Colonic mucosa (tissue), 4 donors: ENCODE measurements at regions not wholly inside any gene's neighbourhood (a gene's known extent, or its start where the extent isn't known, plus 50 kb on each side); places are given as distances from the start of the nearest gene placed in this dataset.
"Not testable (repeated sequence)": the region's sequence is repeated elsewhere in the genome, so short reads cannot be mapped to it uniquely, and the experiment has no call there.

Source experiments
- DNase-seq: peaks from one replicate; pipeline ENCODE4 v3.0.0-alpha.2; 2020
- H3K27ac ChIP-seq: fragments of 200-600 bp; one replicate; pipeline ENCODE4 v1.8.0; 2021
- H3K27me3 ChIP-seq: fragments of 200-600 bp; one replicate; pipeline ENCODE4 v1.8.0; 2021
- H3K36me3 ChIP-seq: fragments of 200-600 bp; one replicate; pipeline ENCODE4 v1.8.0; 2021
- H3K4me1 ChIP-seq: fragments of 200-600 bp; one replicate; pipeline ENCODE4 v1.8.0; 2021; ENCODE audit warnings: mild to moderate bottlenecking
- H3K4me3 ChIP-seq: fragments of 200-600 bp; one replicate; pipeline ENCODE4 v1.8.0; 2021
- H3K9ac ChIP-seq, 2 donors: one replicate each; pipeline ENCODE4 v1.7.0; 2013; ENCODE audit warnings: control low read depth in 2 of 2, low read depth in 2 of 2, low read length in 2 of 2
- H3K9me3 ChIP-seq: fragments of 200-600 bp; one replicate; pipeline ENCODE4 v1.8.0; 2021
- intact Hi-C: fragments of 100-400 bp; cut with DNase I; formaldehyde crosslinking; loops from one replicate; pipeline ENCODE4 v1.14.1; 2022
- TF ChIP-seq, protein P1 (sequence below): fragments of 200-600 bp; IDR thresholded peaks from one replicate; pipeline ENCODE4 v1.8.0; 2022; ENCODE audit warnings: antibody characterized with exemption, mild to moderate bottlenecking
- donor health status: healthy.
- donor health status: DM: no; HTN: no; CAD: no.
- donor health status: DM: no; HTN: no; CAD: no.

GRCh38 chr1:173362543-173362942 lies 114.6 kb upstream of the PRDX6 start:
- no peak for DNase-seq
- H3K36me3 ChIP-seq = no peaks in the 10 kb centered on the region
- H3K27ac ChIP-seq = no peak overlapping the region
- TF ChIP-seq, protein P1, sequence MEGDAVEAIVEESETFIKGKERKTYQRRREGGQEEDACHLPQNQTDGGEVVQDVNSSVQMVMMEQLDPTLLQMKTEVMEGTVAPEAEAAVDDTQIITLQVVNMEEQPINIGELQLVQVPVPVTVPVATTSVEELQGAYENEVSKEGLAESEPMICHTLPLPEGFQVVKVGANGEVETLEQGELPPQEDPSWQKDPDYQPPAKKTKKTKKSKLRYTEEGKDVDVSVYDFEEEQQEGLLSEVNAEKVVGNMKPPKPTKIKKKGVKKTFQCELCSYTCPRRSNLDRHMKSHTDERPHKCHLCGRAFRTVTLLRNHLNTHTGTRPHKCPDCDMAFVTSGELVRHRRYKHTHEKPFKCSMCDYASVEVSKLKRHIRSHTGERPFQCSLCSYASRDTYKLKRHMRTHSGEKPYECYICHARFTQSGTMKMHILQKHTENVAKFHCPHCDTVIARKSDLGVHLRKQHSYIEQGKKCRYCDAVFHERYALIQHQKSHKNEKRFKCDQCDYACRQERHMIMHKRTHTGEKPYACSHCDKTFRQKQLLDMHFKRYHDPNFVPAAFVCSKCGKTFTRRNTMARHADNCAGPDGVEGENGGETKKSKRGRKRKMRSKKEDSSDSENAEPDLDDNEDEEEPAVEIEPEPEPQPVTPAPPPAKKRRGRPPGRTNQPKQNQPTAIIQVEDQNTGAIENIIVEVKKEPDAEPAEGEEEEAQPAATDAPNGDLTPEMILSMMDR = no peak
- H3K4me1 ChIP-seq = no peaks in the 10 kb centered on the region
- no peaks in the 10 kb centered on the region for H3K9me3 ChIP-seq
- intact Hi-C loops = no loop called here
- no peaks in the 10 kb centered on the region for H3K27me3 ChIP-seq
- H3K9ac ChIP-seq = no peak overlapping the region
- H3K4me3 ChIP-seq = no peak overlapping the region

DNA sequence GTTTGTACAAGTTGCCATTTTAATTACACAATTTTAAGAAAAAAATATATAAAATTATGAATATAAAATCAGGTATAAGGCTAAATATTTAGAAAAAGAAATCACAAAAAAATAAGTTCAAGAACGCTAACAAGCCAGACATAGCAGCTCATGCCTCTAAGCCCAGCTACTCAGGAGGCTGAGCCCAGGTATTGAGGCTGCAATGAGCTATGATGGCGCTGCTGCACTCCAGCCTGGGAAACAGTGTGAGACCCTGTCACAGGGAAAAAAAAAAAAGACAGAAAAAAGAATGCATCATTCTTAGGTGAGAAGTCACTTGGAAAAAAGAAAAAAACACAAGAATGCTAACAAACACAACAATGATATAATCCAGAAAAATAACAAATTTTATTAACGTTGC lies 112.3 kb upstream of the PRDX6 start:
- no peak for DNase-seq
- no peaks in the 10 kb centered on the region for H3K27me3 ChIP-seq
- H3K9ac ChIP-seq = no peak overlapping the region
- H3K27ac ChIP-seq = no peak overlapping the region
- no peak overlapping the region for H3K4me3 ChIP-seq
- H3K9me3 ChIP-seq = no peaks in the 10 kb centered on the region
- no peaks in the 10 kb centered on the region for H3K4me1 ChIP-seq
- no peaks in the 10 kb centered on the region for H3K36me3 ChIP-seq
- intact Hi-C loops = no loop called here
- TF ChIP-seq, protein P1 = no peak

- intact Hi-C loops = no loop called here
- H3K36me3 ChIP-seq = no peaks in the 10 kb centered on the region
- no peak overlapping the region for H3K27ac ChIP-seq
- no peaks in the 10 kb centered on the region for H3K27me3 ChIP-seq
- H3K4me3 ChIP-seq = no peak overlapping the region
- TF ChIP-seq, protein P1 = no peak
- no peaks in the 10 kb centered on the region for H3K4me1 ChIP-seq
- no peak overlapping the region for H3K9ac ChIP-seq
- DNase-seq = no peak
- no peaks in the 10 kb centered on the region for H3K9me3 ChIP-seq
These were observed 111.8 kb upstream of the PRDX6 start for GRCh38 chr1:173365341-173365740.

DNA sequence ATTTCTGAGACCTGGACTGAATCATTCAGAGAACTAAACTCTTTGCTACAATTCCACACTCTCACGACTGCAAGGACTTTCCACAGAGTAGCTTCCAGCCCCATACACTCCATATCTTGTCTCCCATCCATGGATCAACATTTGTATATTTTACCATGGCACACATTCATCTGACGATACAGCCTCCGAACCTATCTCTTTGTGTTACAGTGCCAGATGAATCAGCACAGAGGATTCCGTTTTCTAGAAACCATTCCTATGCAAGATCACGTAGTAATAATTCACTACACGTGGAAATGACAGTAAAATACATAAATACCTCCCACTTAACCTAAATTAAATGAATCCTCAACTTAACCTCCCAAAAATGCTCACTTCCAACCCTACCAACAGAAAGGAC lies 110.0 kb upstream of the PRDX6 start:
- intact Hi-C loops = no loop called here
- H3K4me3 ChIP-seq = no peak overlapping the region
- H3K27me3 ChIP-seq = no peaks in the 10 kb centered on the region
- TF ChIP-seq, protein P1 = no peak
- H3K9ac ChIP-seq = no peak overlapping the region
- no peak overlapping the region for H3K27ac ChIP-seq
- no peak for DNase-seq
- no peaks in the 10 kb centered on the region for H3K36me3 ChIP-seq
- H3K9me3 ChIP-seq = no peaks in the 10 kb centered on the region
- H3K4me1 ChIP-seq = no peaks in the 10 kb centered on the region

GRCh38 chr1:173370586-173370985 lies 106.5 kb upstream of the PRDX6 start:
- H3K27me3 ChIP-seq, H3K36me3 ChIP-seq, H3K4me3 ChIP-seq, H3K4me1 ChIP-seq, H3K9ac ChIP-seq, H3K9me3 ChIP-seq, DNase-seq, intact Hi-C loops, H3K27ac ChIP-seq: not testable (repeated sequence)

GRCh38 chr1:173376065-173376464 lies 101.1 kb upstream of the PRDX6 start:
- intact Hi-C loops, H3K27ac ChIP-seq, H3K4me3 ChIP-seq, H3K36me3 ChIP-seq, H3K4me1 ChIP-seq, H3K9me3 ChIP-seq, DNase-seq, H3K27me3 ChIP-seq, H3K9ac ChIP-seq: not testable (repeated sequence)

GRCh38 chr1:173377266-173377665 lies 99.9 kb upstream of the PRDX6 start:
- Histone ChIP-seq H3K27ac (no peak overlapping the region), H3K4me3 (no peak overlapping the region), H3K9me3 (no peaks in the 10 kb centered on the region), H3K4me1 (no peaks in the 10 kb centered on the region), H3K27me3 (no peaks in the 10 kb centered on the region), H3K9ac (no peak overlapping the region), H3K36me3 (no peaks in the 10 kb centered on the region)
- intact Hi-C loops = no loop called here
- no peak for DNase-seq
- TF ChIP-seq, protein P1 = no peak
